ENCODE measurements at regions not wholly inside any gene's neighbourhood (a gene's known extent, or its start where the extent isn't known, plus 50 kb on each side); places are given as distances from the start of the nearest gene placed in this dataset.

DNA sequence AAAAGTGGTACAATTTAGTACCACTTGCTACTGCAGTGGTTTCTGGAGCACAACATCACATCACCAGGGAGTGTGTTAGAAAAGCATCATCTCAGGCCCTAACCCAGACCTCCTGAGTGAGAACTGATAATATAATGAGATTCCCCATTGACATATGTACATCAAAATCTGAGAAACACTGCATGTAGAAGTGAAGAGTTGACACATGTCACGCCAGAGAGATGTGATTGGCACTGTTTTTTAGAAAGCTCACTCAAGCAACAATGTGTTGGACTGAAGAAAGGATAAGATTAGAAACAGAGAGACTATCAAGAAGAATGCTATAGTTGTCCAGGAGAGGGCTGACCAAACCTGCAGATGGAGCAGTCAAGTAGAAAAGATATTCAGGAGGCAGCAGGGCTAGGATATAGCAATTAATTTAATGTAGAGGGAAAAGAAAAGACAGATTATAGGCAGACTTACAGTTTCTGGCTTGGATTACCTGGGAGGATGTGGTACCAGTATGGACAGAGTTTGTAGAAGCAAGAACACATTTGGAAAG lies 324.4 kb upstream of the ADAMTSL1 start:
- TF ChIP-seq PRRX2 (CRISPR knock-in tag; IDR thresholded peaks at IDR 0.05) = no peak
- TF ChIP-seq, protein P1, sequence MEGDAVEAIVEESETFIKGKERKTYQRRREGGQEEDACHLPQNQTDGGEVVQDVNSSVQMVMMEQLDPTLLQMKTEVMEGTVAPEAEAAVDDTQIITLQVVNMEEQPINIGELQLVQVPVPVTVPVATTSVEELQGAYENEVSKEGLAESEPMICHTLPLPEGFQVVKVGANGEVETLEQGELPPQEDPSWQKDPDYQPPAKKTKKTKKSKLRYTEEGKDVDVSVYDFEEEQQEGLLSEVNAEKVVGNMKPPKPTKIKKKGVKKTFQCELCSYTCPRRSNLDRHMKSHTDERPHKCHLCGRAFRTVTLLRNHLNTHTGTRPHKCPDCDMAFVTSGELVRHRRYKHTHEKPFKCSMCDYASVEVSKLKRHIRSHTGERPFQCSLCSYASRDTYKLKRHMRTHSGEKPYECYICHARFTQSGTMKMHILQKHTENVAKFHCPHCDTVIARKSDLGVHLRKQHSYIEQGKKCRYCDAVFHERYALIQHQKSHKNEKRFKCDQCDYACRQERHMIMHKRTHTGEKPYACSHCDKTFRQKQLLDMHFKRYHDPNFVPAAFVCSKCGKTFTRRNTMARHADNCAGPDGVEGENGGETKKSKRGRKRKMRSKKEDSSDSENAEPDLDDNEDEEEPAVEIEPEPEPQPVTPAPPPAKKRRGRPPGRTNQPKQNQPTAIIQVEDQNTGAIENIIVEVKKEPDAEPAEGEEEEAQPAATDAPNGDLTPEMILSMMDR (IDR thresholded peaks at IDR 0.05) = no peak
- TF ChIP-seq JUN (CRISPR knock-in tag; IDR thresholded peaks at IDR 0.05) = no peak
- TF ChIP-seq ELF4 (CRISPR knock-in tag; IDR thresholded peaks at IDR 0.05; ENCODE audit: low read depth) = no peak
- TF ChIP-seq CREB1 (CRISPR knock-in tag; IDR thresholded peaks at IDR 0.05) = no peak
- no peak for TF ChIP-seq SMAD4 (CRISPR knock-in tag; IDR thresholded peaks at IDR 0.05)
- TF ChIP-seq, protein P2, sequence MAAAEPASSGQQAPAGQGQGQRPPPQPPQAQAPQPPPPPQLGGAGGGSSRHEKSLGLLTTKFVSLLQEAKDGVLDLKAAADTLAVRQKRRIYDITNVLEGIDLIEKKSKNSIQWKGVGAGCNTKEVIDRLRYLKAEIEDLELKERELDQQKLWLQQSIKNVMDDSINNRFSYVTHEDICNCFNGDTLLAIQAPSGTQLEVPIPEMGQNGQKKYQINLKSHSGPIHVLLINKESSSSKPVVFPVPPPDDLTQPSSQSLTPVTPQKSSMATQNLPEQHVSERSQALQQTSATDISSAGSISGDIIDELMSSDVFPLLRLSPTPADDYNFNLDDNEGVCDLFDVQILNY (CRISPR knock-in tag; IDR thresholded peaks at IDR 0.05) = no peak
- TF ChIP-seq ZNF232 (CRISPR knock-in tag; IDR thresholded peaks at IDR 0.05) = no peak
- no peak for TF ChIP-seq ESRRA (CRISPR knock-in tag; IDR thresholded peaks at IDR 0.05; ENCODE audit: borderline replicate concordance)

Data from WTC11 (cell line).